Activated effector memory CD4-positive, alpha-beta T cell treated with anti-CD3 and anti-CD28 coated beads, Interleukin-2, amount 50 U/mL, for 16 hours (primary cell): ENCODE measurements at regions not wholly inside any gene's neighbourhood (a gene's known extent, or its start where the extent isn't known, plus 50 kb on each side); places are given as distances from the start of the nearest gene placed in this dataset.
"Not testable (repeated sequence)": the region's sequence is repeated elsewhere in the genome, so short reads cannot be mapped to it uniquely, and the experiment has no call there.

ENCODE experiments used
- DNase-seq: peaks from one replicate; pipeline ENCODE4 v3.0.0-alpha.2; 2020

DNA sequence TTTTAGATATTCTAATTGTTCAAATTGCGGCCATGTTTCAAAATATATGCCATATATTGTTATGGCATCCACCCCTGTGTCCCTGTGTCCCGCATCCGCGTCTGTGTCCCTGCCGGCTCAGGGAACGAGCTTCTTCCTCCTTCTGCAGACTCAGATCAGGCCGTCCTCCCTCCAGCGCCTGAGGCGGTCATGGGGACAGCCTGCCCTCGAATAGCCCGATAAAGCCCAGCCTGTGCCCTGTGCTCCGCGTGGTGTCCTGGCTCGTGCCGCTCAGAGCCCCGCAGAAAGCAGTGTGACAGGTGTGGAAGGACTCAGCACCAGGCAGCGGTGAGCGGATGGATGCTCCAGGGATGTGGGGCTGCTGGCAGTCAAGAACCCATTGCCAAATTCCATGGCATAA lies 663.4 kb upstream of the DEFB115 start:
- no peak for DNase-seq

DNA sequence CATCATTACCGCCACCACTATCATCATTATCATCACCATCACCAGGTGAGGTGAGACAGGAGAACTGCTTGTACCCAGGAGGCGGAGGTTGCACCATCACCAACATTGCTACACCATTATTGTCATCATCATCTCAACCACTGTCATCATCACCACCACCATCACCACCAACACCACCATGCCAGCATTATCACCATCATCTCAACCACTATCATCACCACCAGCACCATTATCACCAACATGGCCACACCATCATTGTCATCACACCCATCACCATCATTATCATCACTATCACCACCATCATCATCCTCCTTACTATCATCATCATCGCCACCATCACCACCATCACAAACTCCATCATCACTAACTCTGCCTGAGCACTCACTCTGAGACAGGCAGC lies 661.8 kb upstream of the DEFB115 start:
- no peak for DNase-seq

DNA sequence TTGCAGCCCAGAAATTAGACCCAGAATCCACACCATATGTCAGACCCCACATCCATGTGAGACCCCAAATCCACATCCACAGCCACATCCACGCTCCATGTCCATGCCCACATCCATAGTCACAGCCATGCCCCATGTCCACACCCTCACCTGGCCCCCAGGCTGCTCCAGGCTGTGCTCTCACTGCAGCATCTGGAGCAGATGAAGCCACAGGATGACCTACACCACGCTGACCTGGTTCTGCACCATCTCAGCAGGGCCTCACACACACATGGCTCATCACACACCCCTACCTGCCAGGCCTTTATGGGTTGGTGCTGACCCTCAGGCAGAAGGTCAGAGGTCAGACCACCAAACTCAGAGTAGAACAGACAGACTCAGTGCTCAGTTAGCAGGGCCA lies 660.0 kb upstream of the DEFB115 start:
- DNase-seq = not testable (repeated sequence)

DNA sequence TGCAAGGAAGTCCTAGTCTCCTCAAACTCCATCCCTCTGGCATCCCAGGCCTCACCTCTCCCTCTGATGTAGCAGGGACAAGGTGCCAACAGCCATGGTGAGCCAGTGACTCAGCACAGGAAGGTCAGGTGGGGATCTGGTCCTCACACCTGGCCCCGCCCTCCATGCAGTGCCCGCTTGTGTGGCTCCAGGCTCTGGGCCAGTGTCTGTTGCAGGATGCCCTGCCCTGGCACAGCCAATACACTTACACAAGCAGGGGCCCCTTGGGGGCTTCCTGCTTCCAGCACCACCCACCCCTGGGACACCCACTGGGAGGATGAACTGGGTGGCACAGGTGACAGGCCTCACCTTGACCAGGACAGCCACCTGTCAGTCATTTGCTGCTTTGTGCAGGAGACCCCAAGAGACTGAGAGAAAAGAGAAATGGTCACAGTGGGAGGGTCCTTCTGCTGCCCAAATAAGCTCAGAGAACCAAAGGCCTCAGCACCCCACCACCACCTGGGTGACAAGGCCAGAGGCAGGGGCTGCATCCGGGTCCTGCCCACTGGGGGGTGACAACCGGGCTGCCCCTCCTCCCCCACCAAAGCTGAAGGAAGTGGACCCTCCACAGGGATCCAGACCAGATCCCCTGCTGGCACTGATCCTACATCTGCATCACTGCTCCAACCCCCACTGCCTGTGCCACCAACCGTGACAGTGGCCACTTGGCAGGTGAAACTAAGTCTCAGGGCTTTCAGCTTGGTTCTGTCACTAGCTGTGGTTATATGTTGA lies 658.8 kb upstream of the DEFB115 start:
- no peak for DNase-seq

DNA sequence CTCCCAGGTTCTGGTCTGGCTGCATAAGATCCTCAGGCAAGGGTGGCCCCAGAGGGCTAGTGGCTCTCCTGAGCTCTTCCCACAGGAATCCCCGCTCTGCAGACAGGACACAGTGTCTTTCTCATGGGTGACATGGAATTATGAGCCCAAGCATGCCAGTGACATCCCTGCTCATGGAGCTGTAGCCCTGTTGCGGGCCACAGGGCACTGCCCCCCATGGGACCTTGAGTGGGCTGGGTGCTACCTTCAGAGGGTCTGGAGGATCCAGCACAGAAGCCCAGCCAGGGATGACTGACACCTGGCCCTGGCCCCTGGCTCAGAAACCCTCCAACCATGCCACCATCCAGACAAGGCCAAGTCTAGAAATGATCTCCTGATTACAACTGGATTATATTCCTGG lies 657.5 kb upstream of the DEFB115 start:
- no peak for DNase-seq

DNA sequence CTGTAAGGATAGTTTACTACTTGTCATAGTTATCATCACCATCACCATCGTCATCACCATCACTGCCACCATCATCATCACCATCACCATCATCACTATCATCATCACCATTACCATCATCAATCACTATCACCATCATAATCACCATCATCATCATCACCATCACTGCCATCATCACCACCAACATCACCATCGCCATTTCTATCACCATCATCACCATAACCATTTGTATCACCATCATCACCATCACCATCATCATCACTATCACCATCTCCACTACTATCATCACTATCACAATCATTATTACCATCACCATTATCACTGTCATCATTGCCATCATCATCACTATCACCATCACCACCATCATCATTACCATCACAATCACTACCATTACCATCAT lies 655.5 kb upstream of the DEFB115 start:
- no peak for DNase-seq

DNA sequence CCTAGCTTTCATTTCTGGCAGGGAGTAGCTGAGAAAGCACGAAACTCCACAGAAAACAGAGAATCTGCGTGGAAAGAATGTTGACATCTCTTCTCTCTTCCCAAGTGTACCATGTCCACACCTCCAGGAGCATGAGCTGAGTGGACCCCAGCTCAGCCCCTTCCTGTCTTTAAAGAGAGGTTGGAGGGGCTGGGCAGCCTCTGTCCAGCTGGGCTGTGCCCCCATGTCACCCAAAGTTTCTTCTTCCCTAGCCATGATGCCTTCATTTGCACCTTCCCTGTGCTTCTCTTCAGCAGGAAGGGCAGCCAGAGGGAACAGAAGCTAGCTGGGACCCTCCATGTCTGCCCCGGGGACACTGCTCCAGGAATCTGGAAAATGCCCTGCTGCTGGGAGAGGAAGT lies 655.0 kb upstream of the DEFB115 start:
- no peak for DNase-seq

DNA sequence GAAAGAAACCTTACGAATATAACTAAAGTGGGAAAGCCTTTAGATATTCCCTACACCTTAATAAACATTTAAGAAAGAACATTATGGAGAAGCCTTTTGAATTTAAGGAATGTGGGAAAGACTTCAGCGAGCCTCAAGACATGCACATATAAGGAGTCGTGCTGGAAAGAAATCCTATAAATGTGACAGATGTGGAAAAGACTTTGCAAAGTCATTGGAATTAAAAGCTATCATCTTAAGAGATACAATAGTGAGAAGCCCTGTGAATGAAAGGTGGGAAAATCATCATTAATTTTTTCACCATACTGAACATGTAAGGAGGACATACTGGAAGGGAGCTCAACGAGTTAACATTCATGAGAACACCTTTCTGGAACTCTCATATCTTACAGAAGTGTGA lies 650.5 kb upstream of the DEFB115 start:
- no peak for DNase-seq

DNA sequence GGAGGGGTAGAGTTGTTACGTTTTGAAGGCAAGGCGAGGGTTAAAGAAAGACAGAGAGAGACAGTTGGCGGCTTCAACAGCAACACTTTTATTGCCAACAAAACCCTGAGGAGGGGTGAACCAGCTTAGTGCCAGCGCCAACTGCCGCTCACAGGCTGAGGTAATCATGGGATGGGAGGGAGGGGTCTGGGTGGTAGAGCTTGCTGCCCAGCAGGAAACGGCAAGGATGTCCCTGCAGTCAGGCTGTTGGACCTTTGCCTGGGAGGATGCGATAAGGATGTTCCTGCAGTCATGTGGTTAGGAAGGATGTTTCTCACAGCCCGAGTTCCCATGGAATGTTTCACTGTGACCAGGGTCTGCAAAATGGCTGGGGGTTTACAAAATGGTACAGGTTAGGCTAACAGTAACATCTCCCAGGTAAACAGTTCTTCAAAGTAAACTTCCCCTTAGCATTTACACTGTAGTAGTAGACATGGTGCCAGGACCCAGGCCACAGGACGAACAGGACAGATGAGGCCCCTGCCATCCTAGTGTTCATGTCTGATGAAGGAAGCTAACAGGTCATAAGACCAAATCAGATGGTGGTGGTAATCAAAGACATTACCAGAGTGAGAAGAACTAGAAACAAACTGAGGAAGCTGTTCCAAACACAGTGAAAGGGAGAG lies 647.3 kb upstream of the DEFB115 start:
- no peak for DNase-seq

DNA sequence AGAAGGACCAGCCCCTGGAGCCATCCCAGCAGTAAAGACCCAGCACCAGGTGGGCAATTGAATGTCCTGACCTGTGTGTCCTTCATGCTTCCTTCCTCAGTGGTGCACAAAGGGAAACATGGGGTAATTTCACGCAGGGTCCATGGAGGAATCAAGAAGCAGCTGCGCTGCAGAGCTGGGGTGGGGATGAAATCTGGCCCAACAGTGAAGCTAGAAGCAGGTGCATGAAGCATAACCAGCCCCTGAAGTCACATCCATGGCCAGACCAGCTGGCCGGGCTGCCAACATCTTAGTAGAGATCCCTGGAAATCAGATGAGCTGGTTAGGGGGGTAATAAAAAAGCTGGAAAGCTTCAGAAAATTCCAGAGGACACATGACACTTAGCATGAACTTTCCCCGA lies 646.7 kb upstream of the DEFB115 start:
- no peak for DNase-seq

DNA sequence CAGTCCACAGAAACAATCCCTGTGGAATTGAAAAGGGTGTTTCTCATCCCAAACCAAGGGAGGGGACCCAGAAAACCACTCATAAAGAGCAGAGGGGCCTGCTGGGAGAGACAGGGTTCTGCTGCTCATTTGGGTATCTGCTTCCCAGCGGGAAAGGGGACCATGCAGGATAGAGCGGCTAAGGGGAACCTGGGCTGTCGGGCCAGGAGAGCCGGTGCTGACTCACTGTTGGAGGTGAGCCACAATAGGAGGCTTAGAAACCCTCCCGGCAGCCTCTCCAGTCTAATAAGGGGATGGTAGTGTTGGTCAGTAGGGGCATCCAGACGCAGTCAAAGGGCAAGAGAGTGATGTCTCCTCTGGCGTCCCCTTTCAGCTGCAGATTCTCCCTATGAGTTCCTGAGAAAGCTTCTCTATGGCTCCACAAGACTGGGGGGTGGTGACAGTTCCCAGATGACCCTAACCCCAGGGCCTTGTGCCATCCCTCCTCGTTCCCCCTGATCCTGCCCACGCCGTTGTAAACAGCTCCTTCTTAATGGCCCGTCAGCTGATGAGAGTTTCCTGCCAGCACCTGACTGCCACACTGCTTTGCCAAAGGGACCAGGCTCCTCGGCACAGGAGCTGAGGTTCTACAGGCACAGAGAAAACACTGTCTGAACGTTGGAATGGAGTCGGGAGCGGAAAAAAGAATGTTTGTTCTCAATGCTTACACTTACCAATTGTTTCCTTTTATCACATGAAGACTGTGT lies 646.1 kb upstream of the DEFB115 start:
- DNase-seq = no peak

DNA sequence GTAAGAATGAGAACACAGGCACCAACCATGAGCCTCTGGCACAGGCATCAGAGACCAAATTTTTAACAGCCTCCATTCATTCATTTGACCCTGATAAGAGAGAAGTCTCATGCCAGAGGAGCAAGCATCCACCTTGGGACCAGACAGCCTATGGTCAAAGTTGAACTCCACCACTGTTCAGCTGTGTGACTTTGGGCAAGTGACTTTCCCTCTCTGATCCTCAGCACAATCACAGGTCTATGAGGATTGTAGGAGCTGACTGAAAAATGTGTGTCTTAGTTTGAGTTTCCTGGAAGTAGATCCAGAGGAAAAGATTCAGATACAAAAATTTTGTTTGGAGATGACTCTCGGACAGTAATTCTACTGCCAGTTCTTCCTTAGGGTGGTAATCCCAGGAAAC lies 645.1 kb upstream of the DEFB115 start:
- no peak for DNase-seq

DNA sequence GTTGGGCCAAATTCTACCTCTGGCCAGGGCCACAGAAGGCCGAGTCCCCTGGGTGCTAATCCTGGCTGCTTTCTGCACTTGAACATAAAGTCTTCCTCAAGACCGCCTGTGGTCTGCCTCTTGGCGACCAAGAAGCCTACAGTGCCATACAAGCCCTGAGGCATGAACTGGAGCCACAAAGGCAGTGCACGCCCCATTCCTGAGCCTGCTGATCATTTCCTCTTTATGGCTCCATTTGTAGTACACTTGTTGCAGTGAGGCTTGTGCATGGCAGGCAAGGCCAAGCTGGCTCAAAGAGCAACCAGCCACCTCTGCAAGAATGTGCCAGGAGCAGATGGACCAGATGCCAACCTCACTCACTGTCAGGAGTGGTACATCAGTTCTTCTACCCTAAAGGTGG lies 636.1 kb upstream of the DEFB115 start:
- DNase-seq = not testable (repeated sequence)

DNA sequence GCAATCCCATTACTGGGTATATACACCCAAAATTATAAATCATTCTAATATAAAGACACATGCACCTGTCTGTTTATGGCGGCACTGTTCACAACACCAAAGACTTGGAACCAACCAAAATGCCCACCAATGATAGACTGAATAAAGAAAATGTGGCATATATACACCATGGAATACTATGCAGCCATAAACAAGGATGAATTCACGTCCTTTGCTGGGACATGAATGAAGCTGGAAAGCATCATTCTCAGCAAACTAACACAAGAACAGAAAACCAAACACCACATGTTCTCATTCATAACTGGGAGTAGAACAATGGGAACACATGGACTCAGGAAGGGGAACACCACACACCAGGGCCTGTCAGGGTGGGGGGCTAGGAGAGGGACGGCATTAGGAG lies 633.2 kb upstream of the DEFB115 start:
- not testable (repeated sequence) for DNase-seq

DNA sequence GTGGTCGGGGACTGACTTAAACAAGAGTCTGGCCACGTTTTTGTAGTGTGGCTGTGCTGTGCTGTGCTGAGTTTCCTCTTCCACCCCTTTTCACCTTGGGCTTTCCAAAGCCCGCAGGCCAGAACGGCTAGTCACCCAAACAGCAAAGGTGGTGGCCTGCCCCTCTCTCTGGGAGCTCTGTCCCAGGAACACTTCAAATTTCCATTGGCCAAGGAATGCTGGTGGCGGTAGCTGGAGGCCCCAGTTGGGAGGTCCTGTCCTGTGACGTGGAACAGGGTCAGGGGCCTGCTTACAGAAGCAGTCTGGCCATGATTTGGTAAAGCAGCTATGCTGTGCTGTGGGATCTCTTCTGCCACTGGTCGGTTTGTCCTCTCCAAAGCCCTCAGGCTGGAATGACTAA lies 628.1 kb upstream of the DEFB115 start:
- DNase-seq = not testable (repeated sequence)

DNA sequence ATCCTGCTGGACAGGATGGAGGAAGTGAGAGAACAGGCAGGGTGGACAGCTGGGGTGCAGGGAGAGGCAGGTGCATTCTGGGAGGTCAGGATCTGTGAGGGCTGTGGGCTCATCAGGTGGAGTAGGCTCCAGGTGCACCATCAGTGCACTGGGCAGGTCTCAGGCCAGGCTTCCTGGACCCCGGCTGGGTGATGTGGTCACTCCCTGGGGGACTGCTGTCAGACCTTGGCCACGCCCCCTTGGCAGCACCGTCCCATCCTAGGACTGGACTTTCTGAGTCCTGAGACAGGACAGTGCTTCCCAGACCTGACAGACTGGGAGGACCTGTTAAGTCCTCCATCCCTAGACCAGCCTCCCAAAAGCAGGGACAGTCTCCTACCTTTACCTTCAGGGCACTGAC lies 626.7 kb upstream of the DEFB115 start:
- no peak for DNase-seq

DNA sequence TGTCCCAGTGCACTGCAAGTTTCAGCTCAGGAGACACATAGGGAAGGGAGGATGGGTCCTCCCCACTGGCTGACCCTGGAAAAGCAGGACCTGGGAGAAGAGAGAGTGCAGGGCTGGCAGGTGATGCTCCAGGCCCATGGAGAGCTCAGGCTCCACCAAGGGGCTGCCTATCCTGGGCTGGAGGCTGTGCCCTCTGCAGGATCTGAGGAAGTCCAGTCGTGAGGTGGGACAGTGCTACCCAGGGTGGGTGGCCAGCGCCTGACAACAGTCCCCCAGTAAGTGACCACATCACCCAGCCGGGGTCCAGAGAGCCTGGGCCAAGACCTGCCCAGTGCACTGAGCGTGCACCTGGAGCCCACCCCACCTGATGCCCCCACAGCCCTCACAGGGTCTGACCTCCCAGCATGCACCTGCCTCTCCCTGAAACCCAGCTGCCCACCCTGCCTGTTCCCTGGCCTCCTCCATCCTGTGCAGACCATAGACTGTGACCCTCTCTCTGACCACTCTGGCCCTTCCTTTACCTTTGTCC lies 626.1 kb upstream of the DEFB115 start:
- not testable (repeated sequence) for DNase-seq

DNA sequence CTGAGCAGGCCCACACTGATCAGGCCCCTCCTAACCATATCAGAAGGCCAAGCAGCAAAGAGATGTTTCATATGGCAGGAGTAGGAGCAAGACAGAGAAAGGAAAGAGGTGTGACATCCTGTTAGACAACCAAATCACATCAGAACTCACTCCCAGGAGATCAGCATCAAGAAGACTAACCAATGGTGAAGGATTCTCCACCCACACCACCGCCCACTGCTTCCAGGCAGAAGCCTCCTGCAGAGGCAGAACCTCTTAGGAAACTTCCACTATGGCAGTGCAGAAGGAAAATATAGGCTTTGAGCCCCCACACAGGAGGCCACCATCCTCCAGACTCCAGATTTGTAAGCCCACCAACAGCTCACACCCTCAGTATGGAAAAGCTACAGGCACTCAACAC lies 624.7 kb upstream of the DEFB115 start:
- DNase-seq = not testable (repeated sequence)

DNA sequence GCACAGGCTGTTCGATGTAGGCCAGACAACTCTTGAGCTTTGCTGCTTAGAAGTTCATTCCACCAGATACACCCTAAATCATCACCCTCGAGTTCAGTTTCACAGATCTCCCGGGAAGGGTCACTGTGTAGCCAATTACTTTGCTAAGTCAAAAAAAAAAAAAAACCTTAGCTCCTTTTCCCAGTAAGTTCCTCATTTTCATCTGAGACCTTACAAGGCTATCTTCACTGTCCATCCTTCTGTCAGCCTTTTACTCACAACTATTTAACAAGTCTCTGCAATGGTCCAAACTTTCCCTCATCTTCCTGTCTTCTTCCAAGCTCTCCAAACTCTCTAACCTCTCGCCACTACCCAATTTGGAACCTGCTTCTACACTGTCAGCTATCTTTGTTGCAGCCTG lies 615.9 kb upstream of the DEFB115 start:
- not testable (repeated sequence) for DNase-seq

DNA sequence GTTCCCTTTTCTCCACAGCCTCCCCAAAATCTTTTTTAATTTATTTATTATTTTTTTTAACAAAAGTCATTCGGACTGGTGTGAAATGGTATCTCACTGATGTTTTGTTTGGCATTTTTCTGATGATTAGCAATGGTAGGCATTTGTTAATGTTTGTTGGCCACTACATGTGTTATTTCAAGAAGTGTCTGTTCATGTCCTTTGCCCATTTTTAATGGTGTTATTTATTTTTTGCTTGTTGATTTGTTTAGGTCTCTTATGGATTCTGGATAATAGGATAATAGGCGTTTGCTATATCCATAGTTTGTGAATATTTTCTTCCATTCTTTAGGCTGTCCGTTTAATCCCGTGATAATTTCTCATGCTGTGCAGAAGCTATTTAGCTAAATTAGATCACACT lies 596.5 kb upstream of the DEFB115 start:
- not testable (repeated sequence) for DNase-seq

DNA sequence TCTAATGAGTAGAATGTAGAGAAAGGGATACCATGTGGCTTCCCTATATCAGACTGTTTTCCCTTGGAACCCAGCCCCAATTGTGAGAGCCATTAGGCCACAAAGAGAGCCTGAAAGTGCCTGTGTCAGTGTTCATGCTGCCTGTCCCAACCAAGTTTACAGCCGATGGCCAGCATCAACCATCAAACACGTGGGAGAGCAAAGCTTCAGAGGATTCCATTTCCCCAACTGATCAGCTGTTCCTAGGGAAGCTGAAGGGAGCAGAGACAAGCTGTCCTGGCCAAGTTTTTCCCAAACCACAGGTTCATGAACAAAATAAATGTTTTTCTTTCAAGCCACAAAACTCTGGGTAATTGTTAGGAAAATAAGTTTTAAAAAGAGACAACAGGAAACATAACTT lies 589.0 kb upstream of the DEFB115 start:
- DNase-seq = not testable (repeated sequence)

DNA sequence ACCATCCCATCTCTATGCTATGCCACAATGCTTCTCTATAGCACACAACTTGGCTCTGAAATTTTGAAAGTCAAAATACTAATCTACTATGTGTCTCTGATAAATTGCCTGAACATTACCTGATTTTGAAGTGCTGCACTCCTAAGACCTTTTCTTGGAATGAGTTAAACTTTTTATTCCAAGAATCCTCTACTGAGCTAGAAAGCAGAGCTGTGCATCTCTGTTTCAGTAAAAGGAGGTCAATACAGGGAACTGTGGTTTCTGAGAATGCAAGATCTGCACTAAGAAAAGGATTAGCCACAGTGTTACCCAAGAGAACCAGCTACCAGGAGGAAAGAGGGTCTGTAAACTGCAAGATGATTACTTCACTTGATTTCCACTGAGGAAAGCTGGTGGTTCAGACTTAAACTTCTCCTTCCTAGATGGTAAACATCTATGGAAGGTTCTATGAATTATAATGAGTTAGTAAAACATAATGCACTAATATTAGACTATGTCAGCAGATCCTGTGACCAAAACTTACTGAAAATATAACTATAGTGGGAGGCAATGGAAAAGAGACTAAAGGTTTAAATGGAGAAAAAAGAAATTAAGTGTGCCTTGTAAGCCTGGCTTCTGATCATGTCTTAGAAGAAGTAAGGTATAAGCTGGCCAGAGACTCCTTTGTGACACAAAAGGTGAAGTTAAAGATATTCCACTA lies 588.0 kb upstream of the DEFB115 start:
- DNase-seq = not testable (repeated sequence)

DNA sequence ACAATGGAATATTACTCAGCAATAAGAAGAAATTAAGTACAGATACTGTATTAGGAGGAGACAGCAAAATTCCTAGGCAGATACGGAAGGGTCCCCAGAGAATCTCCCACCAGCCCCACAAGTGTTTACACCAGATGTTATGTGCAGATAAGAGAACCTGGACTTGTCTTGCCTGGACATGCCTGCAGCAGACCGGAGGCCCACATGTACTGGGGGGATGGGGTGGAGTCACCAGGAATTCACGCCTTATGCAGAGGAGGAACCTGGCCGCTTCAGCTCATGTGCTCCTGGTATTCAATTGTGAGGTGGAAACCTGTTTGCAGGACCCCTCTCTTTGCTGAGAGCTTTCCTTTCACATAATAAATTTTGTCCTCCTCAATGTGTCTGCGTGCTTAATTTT lies 586.3 kb upstream of the DEFB115 start:
- DNase-seq = not testable (repeated sequence)
